Caco-2 (cell line): ENCODE measurements at regions not wholly inside any gene's neighbourhood (a gene's known extent, or its start where the extent isn't known, plus 50 kb on each side); places are given as distances from the start of the nearest gene placed in this dataset.

Experiments
- BruUV-seq: library from RNA; stranded (reverse); fragments of 400-500 nt; replicated peaks from 2 replicates; lab custom pipeline; 2021; lab: Mats Ljungman, UMichigan
- CTCF ChIA-PET: fragments of 300-600 bp; sonication (Branson Sonifier 250); formaldehyde crosslinking; loops from one replicate; lab custom pipeline; 2022; ENCODE audit warnings: antibody characterized with exemption; lab: Charles Lee
- POLR2A ChIA-PET: fragments of 300-600 bp; sonication (Branson Sonifier 250); formaldehyde crosslinking; loops from one replicate; lab custom pipeline; 2022; ENCODE audit warnings: antibody characterized with exemption; lab: Charles Lee
- DNase-seq, 2 experiments: peaks; one replicate each; pipeline versions ENCODE4 v3.0.0 to v3.0.0-alpha.2; 2020 to 2022
- H3K27me3 ChIP-seq: replicated peaks from 2 replicates; pipeline ENCODE4 v1.6.0; 2011; ENCODE audit warnings: low read length; ENCODE audit not compliant: control insufficient read depth, insufficient read depth
- H3K36me3 ChIP-seq: 2 replicates; pipeline ENCODE4 v1.5.1; 2011; ENCODE audit warnings: low read length; ENCODE audit not compliant: control insufficient read depth, insufficient read depth
- H3K4me1 ChIP-seq: fragments of 250-450 bp; sonication (Bioruptor Pico); 2 replicates; pipeline ENCODE4 v1.5.1; 2020; ENCODE audit warnings: mild to moderate bottlenecking
- H3K4me3 ChIP-seq: 2 replicates; pipeline ENCODE4 v1.5.1; 2011; ENCODE audit warnings: low read depth, mild to moderate bottlenecking, control low read depth, low read length
- H3K9me3 ChIP-seq: fragments of 250-450 bp; sonication (Bioruptor Pico); 2 replicates; pipeline ENCODE4 v1.5.1; 2020; ENCODE audit warnings: mild to moderate bottlenecking, moderate library complexity
- H3K27ac Mint-ChIP-seq: one replicate; pipeline ENCODE4 v1.8.0; 2022; ENCODE audit warnings: mixed read lengths; ENCODE audit not compliant: unreplicated experiment
- H3K27me3 Mint-ChIP-seq: one replicate; pipeline ENCODE4 v1.8.0; 2022; ENCODE audit warnings: mixed read lengths; ENCODE audit not compliant: insufficient read depth, unreplicated experiment
- H3K36me3 Mint-ChIP-seq: one replicate; pipeline ENCODE4 v1.8.0; 2022; ENCODE audit warnings: mild to moderate bottlenecking, mixed read lengths; ENCODE audit not compliant: insufficient read depth, unreplicated experiment
- H3K4me1 Mint-ChIP-seq: one replicate; pipeline ENCODE4 v1.8.0; 2022; ENCODE audit warnings: low read depth, mixed read lengths; ENCODE audit not compliant: unreplicated experiment
- H3K4me3 Mint-ChIP-seq: one replicate; pipeline ENCODE4 v1.8.0; 2022; ENCODE audit warnings: mild to moderate bottlenecking, moderate library complexity, mixed read lengths; ENCODE audit not compliant: unreplicated experiment
- H3K9me3 Mint-ChIP-seq: one replicate; pipeline ENCODE4 v1.8.0; 2022; ENCODE audit warnings: mixed read lengths; ENCODE audit not compliant: unreplicated experiment
- intact Hi-C: fragments of 100-400 bp; cut with micrococcal nuclease; formaldehyde crosslinking; loops from one replicate; pipeline ENCODE4 v1.10.0; 2022; ENCODE audit not compliant: unreplicated experiment
- TF ChIP-seq, protein P1 (sequence below), 2 experiments: fragments of 200-600 bp in 1 of 2; IDR thresholded peaks; 1 replicate in 1 of 2; 2 replicates in 1 of 2; pipeline versions ENCODE4 v1.5.1 to v1.8.0; 2011 to 2022; ENCODE audit warnings: antibody characterized with exemption in 1 of 2, control low read depth in 1 of 2, inconsistent platforms in 1 of 2, low read depth in 1 of 2, low read length in 1 of 2, mild to moderate bottlenecking in 1 of 2, moderate library complexity in 1 of 2; ENCODE audit not compliant: insufficient read depth in 1 of 2, severe bottlenecking in 1 of 2, unreplicated experiment in 1 of 2

GRCh38 chr19:30754162-30754561, 382.0 kb downstream of the ZNF536 start:
- 0 out of 2 replicates have a peak, but pooled peaks cover 5% of the 10 kb centered on the region for H3K9me3 ChIP-seq
- H3K4me1 ChIP-seq = no peaks in the 10 kb centered on the region
- ChIA-PET POLR2A (no interaction called here), CTCF (no interaction called here)
- Mint-ChIP-seq H3K27ac (no peak overlapping the region), H3K4me1 (no peaks in the 10 kb centered on the region), H3K4me3 (no peak overlapping the region), H3K27me3 (no peaks in the 10 kb centered on the region), H3K36me3 (no peaks in the 10 kb centered on the region), H3K9me3 (peaks cover 14% of the 10 kb centered on the region)
- H3K27me3 ChIP-seq = no peaks in the 10 kb centered on the region
- TF ChIP-seq, protein P1, sequence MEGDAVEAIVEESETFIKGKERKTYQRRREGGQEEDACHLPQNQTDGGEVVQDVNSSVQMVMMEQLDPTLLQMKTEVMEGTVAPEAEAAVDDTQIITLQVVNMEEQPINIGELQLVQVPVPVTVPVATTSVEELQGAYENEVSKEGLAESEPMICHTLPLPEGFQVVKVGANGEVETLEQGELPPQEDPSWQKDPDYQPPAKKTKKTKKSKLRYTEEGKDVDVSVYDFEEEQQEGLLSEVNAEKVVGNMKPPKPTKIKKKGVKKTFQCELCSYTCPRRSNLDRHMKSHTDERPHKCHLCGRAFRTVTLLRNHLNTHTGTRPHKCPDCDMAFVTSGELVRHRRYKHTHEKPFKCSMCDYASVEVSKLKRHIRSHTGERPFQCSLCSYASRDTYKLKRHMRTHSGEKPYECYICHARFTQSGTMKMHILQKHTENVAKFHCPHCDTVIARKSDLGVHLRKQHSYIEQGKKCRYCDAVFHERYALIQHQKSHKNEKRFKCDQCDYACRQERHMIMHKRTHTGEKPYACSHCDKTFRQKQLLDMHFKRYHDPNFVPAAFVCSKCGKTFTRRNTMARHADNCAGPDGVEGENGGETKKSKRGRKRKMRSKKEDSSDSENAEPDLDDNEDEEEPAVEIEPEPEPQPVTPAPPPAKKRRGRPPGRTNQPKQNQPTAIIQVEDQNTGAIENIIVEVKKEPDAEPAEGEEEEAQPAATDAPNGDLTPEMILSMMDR (IDR thresholded peaks at IDR 0.05; ENCODE audit: insufficient read depth in 1 of 2, low read depth in 1 of 2, low read length in 1 of 2, severe bottlenecking in 1 of 2, unreplicated experiment in 1 of 2) = no peak
- H3K36me3 ChIP-seq = no peaks in the 10 kb centered on the region
- intact Hi-C loops = no loop called here
- H3K4me3 ChIP-seq = no peak overlapping the region
- BruUV-seq = no TSS peak
- no peak for DNase-seq

GRCh38 chr19:30752876-30753275, 380.7 kb downstream of the ZNF536 start:
- H3K4me3 Mint-ChIP-seq = no peak overlapping the region
- Histone ChIP-seq H3K9me3 (0 out of 2 replicates have a peak, but pooled peaks cover 5% of the 10 kb centered on the region), H3K27me3 (no peaks in the 10 kb centered on the region), H3K4me1 (no peaks in the 10 kb centered on the region), H3K36me3 (no peaks in the 10 kb centered on the region), H3K4me3 (no peak overlapping the region)
- no peak overlapping the region for H3K27ac Mint-ChIP-seq
- TF ChIP-seq, protein P1 (IDR thresholded peaks at IDR 0.05; ENCODE audit: insufficient read depth in 1 of 2, low read depth in 1 of 2, low read length in 1 of 2, severe bottlenecking in 1 of 2, unreplicated experiment in 1 of 2) = no peak
- CTCF ChIA-PET = no interaction called here
- no peak for DNase-seq
- peaks cover 24% of the 10 kb centered on the region for H3K9me3 Mint-ChIP-seq
- H3K36me3 Mint-ChIP-seq = no peaks in the 10 kb centered on the region
- no peaks in the 10 kb centered on the region for H3K27me3 Mint-ChIP-seq
- BruUV-seq = no TSS peak
- POLR2A ChIA-PET = no interaction called here
- no peaks in the 10 kb centered on the region for H3K4me1 Mint-ChIP-seq
- intact Hi-C loops = no loop called here

GRCh38 chr19:30752201-30752600, 380.0 kb downstream of the ZNF536 start:
- no TSS peak for BruUV-seq

More at GRCh38 chr19:30752201-30752600, 380.0 kb downstream of the ZNF536 start:
- no peaks in the 10 kb centered on the region for H3K27me3 Mint-ChIP-seq
- H3K27me3 ChIP-seq = no peaks in the 10 kb centered on the region
- TF ChIP-seq, protein P1 (IDR thresholded peaks at IDR 0.05; ENCODE audit: insufficient read depth in 1 of 2, low read depth in 1 of 2, low read length in 1 of 2, severe bottlenecking in 1 of 2, unreplicated experiment in 1 of 2) = no peak
- no peaks in the 10 kb centered on the region for H3K4me1 ChIP-seq
- ChIA-PET POLR2A (no interaction called here), CTCF (no interaction called here)
- H3K9me3 ChIP-seq = 0 out of 2 replicates have a peak, but pooled peaks cover 5% of the 10 kb centered on the region
- intact Hi-C loops = no loop called here
- no peaks in the 10 kb centered on the region for H3K36me3 ChIP-seq
- no peak for DNase-seq
- no peak overlapping the region for H3K27ac Mint-ChIP-seq
- no peaks in the 10 kb centered on the region for H3K4me1 Mint-ChIP-seq
- H3K9me3 Mint-ChIP-seq = peaks cover 24% of the 10 kb centered on the region
- no peak overlapping the region for H3K4me3 ChIP-seq
- H3K4me3 Mint-ChIP-seq = no peak overlapping the region
- H3K36me3 Mint-ChIP-seq = no peaks in the 10 kb centered on the region
